GM18520 (cell line): ENCODE measurements at regions not wholly inside any gene's neighbourhood (a gene's known extent, or its start where the extent isn't known, plus 50 kb on each side); places are given as distances from the start of the nearest gene placed in this dataset.

Source experiments
- ATAC-seq: cut with Tn5 transposase; IDR thresholded peaks from one replicate; pipeline ENCODE4 v1.9.1; 2021; ENCODE audit not compliant: unreplicated experiment

DNA sequence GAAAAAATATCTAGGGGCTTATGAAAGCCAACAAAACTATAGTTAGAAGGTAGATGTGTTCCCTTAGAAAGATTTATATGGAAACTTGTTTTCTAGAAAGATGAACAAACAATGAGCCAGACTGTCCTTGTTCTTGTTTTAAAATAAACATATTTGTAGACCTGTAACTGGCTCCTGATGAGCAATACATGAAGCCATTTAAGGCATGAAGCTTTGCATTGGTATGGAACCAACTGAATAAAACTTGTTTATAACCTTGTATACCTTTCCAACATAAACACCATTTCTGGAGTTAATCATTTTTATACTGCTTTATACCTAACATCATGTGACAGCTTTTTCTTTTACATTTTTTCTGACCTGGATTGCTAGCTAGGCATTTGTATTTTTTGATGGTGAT is 247.8 kb downstream of the PRL start:
- ATAC-seq, result no peak

DNA sequence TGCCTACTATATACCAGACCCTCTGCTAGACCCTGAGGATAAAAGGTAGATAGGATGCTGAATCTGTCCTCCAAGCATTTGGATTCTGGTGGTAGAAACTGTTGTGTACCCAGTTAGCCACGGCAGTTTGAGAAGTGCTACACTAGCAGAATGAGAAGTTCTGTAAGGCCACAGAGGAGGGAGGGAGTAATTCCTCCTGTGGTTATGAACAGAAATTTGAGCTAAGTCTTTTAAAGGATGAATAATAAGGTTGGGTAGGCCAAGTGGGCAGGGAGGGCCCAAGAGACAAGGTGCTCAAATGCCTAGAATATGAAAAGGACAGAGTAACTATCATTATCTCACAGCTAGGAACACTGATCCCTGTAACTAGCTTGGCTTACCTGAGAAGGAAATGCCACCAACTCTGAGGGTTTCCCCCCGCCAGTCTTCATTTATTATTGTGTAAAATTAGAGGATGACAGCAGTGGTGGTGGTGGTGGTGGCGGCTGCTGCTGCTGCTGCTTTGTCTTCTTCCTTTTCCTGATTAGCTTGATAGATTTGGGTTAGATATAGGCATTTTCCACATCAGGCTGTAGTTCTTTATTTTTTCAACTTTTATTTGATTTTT is 243.3 kb downstream of the PRL start:
- ATAC-seq, result no peak

DNA sequence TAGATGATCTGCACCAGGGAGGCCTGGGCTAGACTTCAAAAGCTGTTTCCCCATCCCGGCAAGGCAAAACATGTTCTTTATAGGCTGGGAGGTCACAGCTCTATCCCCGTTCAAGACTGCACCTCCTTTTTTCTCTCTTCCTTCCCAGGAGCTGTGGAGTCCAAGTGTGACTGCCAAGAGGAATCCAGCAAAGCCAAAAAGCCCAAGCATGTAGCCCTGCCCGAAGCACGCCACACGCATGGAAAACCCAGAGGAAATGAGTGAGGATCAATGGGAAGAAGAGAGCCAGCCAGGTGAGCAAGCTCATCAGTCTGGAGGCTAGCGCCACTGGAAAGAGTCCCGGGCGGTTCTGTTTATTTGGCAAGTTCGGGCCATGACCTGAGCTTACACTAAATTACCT is 240.4 kb downstream of the PRL start:
- no peak for ATAC-seq

DNA sequence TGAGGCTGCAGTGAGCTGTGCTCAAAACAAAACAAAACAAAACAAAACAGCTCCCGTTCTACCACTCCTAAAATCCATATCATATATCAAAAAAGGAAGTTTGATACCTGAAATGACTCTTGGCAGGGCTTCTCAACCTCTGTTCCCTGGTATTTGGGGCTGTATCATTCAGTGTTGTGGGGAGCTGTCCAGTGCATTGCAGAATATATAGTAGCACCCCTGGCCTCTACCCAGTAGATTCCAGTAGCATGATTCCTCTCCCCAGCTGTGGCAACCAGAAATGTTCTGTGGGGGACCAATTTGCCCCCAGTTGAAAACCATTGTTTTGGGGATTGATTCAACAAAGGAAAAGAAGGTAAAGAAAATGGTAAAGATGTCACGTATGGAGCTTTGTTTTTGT is 238.9 kb downstream of the PRL start:
- no peak for ATAC-seq

GRCh38 chr6:22059126-22059525 is 237.7 kb downstream of the PRL start:
- no peak for ATAC-seq

GRCh38 chr6:22059946-22060345 is 236.9 kb downstream of the PRL start:
- ATAC-seq, result no peak

- ATAC-seq, result peak; percentile 33
Measured at GRCh38 chr6:22062807-22063408, 233.9 kb downstream of the PRL start.

- ATAC-seq, result peak; percentile 50
Measured at GRCh38 chr6:22064558-22064957, 232.3 kb downstream of the PRL start.

DNA sequence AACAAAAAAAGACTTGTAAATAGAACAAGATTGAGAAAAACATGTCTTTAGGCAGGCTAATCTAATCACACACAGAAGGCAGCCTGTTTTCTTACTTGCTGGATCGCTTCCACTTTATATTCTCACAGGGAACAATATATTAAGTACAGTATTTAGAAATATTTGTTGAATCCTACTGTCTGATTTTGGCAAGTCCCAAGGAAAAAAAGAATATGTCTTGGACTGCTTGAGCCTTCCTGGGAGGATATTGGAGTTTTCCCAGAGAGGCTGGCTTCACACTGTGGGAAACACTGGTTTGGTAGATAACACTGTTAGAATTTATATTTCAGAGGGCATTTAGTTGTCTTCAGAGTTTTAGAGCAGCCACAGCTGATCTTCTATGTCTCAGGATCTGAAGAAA is 229.7 kb downstream of the PRL start:
- no peak for ATAC-seq

- no peak for ATAC-seq
Measured at GRCh38 chr6:22067671-22068070, 229.2 kb downstream of the PRL start.

DNA sequence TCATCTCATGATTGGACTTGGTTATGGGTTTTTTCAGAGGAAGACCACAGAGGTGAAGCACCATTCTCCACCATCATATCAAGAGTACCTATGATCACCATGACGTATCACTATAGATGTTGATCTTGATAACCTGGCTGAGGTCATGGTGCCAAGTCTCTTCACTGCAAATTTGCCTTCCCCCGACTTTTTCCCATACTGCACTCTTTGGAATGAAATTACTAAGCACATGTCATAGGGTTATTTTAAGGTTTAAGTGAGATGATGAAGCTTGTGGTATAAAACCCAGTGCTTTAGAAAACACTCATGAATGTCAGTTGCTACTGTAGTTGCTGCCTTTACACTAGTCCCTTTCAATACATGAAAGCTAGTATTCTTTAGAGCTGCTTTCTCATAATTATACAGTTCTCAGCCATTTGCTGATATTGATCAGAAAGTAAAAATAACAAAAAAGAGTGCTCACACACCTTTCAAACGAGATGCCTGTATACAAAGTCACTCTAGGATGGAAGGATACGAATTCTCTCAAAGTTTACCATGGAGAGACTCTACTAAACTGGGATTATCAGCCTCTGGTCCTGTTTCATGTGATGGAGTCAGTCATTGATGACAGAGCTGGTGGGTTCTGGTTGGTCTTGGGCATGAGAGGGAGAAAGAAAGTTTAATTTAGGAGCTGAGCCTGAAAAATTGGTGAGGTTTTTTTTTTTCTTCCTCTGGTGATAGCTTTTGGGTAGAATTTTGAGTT is 228.1 kb downstream of the PRL start:
- ATAC-seq, result peak; percentile 55

DNA sequence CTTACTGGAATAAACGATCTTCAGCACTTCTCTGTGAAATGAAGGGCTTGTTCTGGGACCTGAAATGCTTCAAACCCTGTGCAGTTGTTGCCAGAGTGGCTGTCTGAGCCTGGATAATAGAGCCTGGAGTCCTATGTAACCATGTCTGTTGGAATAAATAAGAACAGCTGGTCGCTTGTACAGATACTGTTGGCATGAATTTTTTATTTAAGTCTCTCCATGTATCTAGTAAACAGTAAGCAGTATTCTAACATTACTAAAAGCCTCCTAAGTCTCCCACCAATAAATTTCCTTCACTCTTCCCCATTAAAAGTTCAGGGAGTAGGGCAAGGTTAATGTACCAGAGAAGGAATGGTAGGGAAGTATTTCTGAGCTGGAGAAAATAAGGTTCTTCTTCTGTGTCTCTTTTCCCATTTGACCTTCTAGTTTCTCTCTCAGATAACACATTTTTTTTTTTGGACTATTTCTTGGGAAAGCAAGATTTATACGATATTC is 227.5 kb downstream of the PRL start:
- no peak for ATAC-seq

DNA sequence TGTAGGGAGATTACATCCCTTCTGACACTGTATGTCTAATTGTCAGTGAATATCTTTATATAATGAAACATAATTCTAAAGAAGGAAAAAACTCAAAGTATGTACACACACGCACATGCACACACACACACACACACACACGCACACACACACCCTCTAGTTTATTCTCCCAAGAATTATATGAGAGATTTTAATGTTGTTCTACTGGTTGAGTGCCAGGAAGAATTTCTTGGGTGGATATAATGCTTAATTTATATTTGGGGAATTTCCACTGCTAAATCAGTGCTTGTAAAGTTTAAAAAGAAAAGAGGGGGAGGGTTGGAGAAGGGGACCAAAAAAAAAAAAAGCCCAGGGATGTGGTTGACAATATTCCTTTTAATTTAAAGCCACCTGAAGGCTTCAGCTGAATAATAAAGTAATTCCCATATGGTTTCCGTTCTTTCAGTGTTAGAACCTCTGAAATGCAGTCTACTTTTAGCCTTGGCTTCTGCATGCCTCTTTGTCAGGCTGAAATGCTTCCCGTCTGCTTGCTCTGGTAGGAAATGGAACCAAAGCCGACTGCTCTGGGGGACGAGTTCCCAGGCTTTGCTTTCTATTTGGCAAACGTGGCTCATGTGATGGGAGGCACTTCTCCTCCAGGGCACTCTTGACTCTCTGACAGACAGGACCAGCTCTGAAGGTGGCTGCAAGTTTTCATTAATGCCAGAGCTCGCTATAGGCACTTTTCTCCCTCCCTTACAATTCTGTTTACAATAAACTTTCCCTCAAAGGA is 225.4 kb downstream of the PRL start:
- no peak for ATAC-seq

- ATAC-seq, result no peak
Measured at GRCh38 chr6:22072949-22073348, 223.9 kb downstream of the PRL start.

GRCh38 chr6:22073516-22074198 is 223.2 kb downstream of the PRL start:
- ATAC-seq, result no peak

- no peak for ATAC-seq
Measured at GRCh38 chr6:22078288-22078687, 218.5 kb downstream of the PRL start.

DNA sequence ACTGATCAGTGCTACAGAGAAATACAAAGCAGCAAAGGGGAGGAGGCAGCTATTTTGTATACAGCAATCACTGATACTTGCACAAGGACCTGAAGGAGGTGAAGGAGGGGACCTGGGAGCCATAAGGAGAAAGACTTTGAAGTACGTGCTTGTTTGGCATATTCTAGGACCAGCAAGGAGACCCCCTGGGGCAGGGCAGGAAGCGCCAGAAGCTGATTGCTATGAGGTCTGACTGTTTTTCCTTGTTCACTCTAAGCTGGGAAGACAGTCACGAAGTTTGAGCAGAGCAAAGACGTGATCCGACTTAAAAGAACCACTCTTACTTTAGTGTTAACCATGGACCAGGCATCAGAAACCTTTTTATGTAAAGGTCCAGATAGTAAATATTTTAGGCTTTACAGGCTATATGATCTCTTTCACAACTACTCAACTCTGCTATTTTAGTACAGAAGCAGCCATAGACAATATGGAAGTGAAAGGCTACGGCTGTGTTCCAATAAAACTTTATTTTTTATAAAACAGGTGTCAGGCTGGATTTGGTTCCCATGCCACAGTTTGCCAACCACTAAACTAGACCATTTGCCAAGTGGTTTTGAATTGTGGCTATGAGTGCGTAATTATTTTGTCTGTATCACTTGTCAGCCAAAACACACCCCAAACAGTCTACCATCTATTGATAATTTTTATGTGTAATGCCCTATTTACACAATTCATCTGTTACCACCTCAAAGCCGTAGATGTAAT is 217.9 kb downstream of the PRL start:
- no peak for ATAC-seq

DNA sequence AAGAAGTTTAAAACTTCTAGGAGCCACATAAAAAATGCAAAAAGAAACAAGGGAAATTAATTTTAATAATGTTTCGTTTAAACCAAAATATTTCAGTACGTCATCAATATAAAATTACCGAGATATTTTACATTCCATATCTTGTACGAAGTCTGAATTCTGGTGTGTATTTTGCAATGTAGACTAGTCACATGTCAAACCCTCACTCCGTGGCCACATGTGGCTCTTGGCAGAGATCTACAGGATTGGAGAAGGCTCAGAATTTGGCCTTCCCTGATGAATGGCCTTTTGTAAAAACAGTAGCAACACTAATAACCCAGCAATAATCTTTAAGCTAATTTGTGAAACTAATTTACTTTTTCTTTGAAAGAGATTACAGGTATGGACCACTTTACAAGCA is 217.1 kb downstream of the PRL start:
- no peak for ATAC-seq

GRCh38 chr6:22081709-22082108 is 215.1 kb downstream of the PRL start:
- ATAC-seq, result peak; percentile 45

- no peak for ATAC-seq
Measured at GRCh38 chr6:22082218-22082617, 214.6 kb downstream of the PRL start.
